NCI-H2196 (cell line): ENCODE measurements at regions not wholly inside any gene's neighbourhood (a gene's known extent, or its start where the extent isn't known, plus 50 kb on each side); places are given as distances from the start of the nearest gene placed in this dataset.

Source experiments
- DNase-seq: peaks from one replicate; lab custom pipeline; 2025; ENCODE audit not compliant: unreplicated experiment; lab: John Stamatoyannopoulos, UW

- DNase-seq, result no peak
These were observed 83.3 kb upstream of the COL5A1 start for GRCh38 chr9:134558124-134558905.

- DNase-seq, result no peak
These were observed 82.6 kb upstream of the COL5A1 start for GRCh38 chr9:134559013-134559412.

DNA sequence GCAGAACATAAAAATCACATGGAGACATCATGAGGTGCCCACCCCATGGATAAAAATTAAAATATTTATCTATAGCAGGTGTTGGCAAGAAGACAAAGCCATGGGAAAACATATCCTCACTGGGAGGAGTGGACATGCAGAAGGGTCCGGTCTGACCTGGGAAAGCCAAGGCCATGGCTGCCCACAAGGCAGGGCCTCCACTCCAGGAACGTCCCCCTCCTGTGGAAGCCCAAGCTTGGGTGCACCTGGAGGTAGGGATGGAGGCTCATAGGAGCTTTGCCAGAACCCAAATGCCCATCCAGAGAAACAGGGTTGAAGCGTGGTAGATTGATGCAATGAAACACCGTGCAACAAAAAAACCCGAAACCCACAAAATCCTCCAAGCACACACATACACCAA lies 81.4 kb upstream of the COL5A1 start:
- DNase-seq, result no peak

- DNase-seq, result no peak
These were observed 80.9 kb upstream of the COL5A1 start for GRCh38 chr9:134560654-134561053.

DNA sequence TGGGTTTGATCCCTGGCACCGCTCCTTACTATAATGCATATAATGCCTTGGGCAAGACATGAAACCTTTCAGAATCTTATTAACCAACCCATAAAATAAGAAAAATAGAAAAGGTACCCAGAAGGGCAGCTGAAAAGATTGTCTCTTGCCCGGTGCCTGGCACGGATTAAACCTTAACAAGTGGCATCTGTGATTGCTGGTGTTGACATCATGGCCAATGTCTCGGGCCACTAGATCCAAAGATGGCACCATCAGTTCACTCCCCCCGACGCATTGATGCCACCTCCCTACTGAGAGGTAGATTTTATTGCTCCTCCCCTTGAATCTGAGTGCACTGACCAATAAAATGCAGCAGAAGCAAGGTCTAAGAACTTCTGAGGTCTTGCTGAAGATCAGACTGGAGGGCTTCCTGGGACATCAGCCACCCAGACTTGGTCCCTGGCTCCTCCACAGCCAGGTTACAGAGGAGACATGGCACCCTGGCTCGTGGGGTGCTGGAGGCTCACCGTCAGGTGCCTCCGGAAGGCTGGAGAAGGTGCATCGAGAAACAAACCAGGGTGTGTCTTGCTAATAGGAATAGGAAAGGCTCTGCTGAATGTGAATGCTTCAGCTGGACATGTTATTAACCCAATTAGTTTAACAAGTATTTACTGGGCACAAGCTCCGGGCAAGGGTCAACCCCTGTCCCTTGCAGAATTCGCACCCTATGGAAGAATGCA lies 80.0 kb upstream of the COL5A1 start:
- DNase-seq, result no peak

DNA sequence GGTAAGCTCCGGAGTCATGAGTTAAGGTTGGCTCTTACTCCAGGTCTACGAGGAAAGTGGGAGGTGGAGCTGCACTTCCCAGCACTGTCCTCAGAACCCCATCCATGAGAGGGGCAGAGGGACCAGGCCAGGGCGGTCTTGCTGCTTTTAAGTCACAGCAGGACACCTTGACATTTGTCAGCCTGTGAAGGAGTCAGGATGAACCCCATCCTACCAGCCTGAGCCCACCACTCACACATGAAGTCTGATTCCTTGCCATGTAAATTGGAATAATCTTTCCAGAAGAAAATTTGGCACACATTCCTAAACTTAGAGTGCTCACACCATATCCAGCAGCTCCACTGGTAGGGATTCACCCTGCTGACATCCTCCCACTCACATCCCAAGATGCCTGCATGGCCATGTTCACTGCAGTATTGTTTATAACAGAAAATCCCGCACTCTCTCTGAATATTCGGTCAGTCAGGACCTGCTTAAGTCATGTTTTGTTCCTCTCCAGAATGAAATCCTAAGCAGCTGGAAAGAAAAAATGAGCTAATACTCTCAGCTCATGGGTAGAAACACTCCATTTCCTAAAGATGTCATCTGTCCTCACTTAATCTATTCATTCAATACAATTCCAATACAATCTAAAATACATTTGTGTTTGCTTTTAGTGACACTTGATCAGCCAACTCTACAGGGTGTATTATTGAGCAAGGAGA lies 79.3 kb upstream of the COL5A1 start:
- DNase-seq, result no peak

- DNase-seq, result no peak
These were observed 78.2 kb upstream of the COL5A1 start for GRCh38 chr9:134563397-134563796.

GRCh38 chr9:134564431-134565170 lies 77.0 kb upstream of the COL5A1 start:
- DNase-seq, result no peak

GRCh38 chr9:134565316-134565915 lies 76.2 kb upstream of the COL5A1 start:
- DNase-seq, result no peak

DNA sequence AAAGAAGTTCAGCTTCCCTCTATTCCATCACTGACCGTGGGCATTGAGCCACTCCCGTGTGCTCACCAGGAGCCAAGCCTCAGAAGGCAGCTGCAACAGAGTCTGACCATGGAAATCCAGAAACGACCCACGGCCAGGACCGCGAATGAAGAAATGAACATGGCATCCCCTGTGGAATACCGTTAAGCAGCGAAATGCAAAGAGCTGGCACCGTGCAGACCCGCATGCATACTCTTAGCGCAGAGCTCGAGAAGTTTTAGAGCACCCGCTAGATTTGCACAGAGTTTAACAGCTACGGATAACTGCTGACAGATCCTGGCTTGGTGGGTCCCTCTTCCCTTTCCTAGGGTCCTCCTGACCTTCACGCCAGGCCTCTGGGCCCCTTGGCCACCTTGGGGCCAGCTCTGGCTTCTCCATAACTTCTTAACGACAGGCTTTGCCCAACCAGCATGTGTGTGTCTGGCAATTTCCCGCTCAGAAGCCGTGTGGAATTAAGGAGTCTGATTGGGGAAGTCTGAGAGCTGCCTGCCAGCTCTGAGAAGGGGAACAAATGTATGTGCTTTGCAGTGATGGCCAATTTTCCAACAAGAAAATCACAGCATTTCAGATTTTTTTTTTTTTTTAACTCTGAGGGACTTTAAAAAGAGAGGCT lies 75.3 kb upstream of the COL5A1 start:
- no peak for DNase-seq

DNA sequence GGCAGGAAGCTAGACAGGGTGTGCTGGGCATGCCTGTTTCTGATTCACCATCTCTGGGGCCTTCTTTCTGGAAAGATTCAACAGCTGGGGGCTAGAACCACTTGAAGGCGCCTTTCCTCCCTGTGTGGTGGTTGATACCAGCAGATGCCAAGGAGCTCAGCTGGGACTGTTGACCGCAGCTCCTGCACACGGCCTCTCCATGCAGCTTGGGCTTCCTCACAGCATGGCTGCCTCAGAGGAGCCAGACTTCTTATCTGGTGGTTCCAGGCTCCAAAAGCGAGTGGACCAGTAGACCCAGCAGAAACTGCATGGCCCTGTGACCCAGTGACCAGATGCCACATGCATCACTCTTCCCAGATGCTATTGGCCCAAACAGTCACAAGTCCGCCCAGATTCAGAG lies 74.7 kb upstream of the COL5A1 start:
- no peak for DNase-seq

- no peak for DNase-seq
These were observed 73.5 kb upstream of the COL5A1 start for GRCh38 chr9:134568116-134568515.

- no peak for DNase-seq
These were observed 72.8 kb upstream of the COL5A1 start for GRCh38 chr9:134568811-134569210.

GRCh38 chr9:134569626-134570025 lies 72.0 kb upstream of the COL5A1 start:
- DNase-seq, result no peak

GRCh38 chr9:134570151-134570621 lies 71.4 kb upstream of the COL5A1 start:
- DNase-seq, result no peak

- no peak for DNase-seq
These were observed 70.8 kb upstream of the COL5A1 start for GRCh38 chr9:134570711-134571325.

- no peak for DNase-seq
These were observed 70.2 kb upstream of the COL5A1 start for GRCh38 chr9:134571326-134571931.

GRCh38 chr9:134571946-134572917 lies 69.4 kb upstream of the COL5A1 start:
- DNase-seq, result no peak
